Ascending aorta (tissue), 2 donors: ENCODE measurements at regions not wholly inside any gene's neighbourhood (a gene's known extent, or its start where the extent isn't known, plus 50 kb on each side); places are given as distances from the start of the nearest gene placed in this dataset.
"Not testable (repeated sequence)": the region's sequence is repeated elsewhere in the genome, so short reads cannot be mapped to it uniquely, and the experiment has no call there.

Experiments
- DNase-seq, 2 donors: peaks; one replicate each; pipeline ENCODE4 v3.0.0-alpha.2; 2019; ENCODE audit warnings: low spot score in 2 of 2
- H3K27ac ChIP-seq, 2 donors: fragments of 200-600 bp; sonication (generic); one replicate each; pipeline ENCODE4 v1.5.1; 2016 to 2017; ENCODE audit warnings: mild to moderate bottlenecking in 1 of 2
- H3K27me3 ChIP-seq: fragments of 200-600 bp; sonication (generic); one replicate; pipeline ENCODE4 v1.5.1; 2017
- H3K36me3 ChIP-seq, 2 donors: fragments of 200-600 bp; sonication (generic); one replicate each; pipeline ENCODE4 v1.5.1; 2016
- H3K4me1 ChIP-seq, 2 donors: fragments of 200-600 bp; sonication (generic); one replicate each; pipeline ENCODE4 v1.5.1; 2016 to 2017; ENCODE audit warnings: mild to moderate bottlenecking in 1 of 2
- H3K4me3 ChIP-seq, 2 donors: fragments of 200-600 bp; sonication (generic); one replicate each; pipeline ENCODE4 v1.5.1; 2016 to 2017; ENCODE audit warnings: mild to moderate bottlenecking in 1 of 2
- H3K9me3 ChIP-seq, 2 donors: fragments of 200-600 bp; sonication (generic); one replicate each; pipeline ENCODE4 v1.5.1; 2016
- intact Hi-C: fragments of 100-400 bp; cut with DNase I; formaldehyde crosslinking; loops from one replicate; pipeline ENCODE4 v1.15.1; 2023
- TF ChIP-seq, protein P1 (sequence below), 3 experiments: fragments of 200-600 bp in 2 of 3; fragments of 450-650 bp in 1 of 3; sonication (generic) in 2 of 3; IDR thresholded peaks; one replicate each; pipeline ENCODE4 v1.5.1; 2016 to 2019; ENCODE audit warnings: antibody characterized with exemption in 3 of 3, mild to moderate bottlenecking in 1 of 3, moderate library complexity in 1 of 3

- DNase-seq, result no peak
- intact Hi-C loops, result no loop called here
- Histone ChIP-seq H3K4me1 (no peaks in the 10 kb centered on the region), H3K36me3 (no peaks in the 10 kb centered on the region), H3K27ac (no peak overlapping the region), H3K27me3 (no peaks in the 10 kb centered on the region), H3K9me3 (peaks cover 0 to 3% of the 10 kb centered on the region in 2 donors), H3K4me3 (no peak overlapping the region)
- TF ChIP-seq, protein P1, sequence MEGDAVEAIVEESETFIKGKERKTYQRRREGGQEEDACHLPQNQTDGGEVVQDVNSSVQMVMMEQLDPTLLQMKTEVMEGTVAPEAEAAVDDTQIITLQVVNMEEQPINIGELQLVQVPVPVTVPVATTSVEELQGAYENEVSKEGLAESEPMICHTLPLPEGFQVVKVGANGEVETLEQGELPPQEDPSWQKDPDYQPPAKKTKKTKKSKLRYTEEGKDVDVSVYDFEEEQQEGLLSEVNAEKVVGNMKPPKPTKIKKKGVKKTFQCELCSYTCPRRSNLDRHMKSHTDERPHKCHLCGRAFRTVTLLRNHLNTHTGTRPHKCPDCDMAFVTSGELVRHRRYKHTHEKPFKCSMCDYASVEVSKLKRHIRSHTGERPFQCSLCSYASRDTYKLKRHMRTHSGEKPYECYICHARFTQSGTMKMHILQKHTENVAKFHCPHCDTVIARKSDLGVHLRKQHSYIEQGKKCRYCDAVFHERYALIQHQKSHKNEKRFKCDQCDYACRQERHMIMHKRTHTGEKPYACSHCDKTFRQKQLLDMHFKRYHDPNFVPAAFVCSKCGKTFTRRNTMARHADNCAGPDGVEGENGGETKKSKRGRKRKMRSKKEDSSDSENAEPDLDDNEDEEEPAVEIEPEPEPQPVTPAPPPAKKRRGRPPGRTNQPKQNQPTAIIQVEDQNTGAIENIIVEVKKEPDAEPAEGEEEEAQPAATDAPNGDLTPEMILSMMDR (IDR thresholded peaks at IDR 0.05), result no peak
Observed at GRCh38 chr1:232715154-232715553, 85.2 kb upstream of the SIPA1L2 start.

DNA sequence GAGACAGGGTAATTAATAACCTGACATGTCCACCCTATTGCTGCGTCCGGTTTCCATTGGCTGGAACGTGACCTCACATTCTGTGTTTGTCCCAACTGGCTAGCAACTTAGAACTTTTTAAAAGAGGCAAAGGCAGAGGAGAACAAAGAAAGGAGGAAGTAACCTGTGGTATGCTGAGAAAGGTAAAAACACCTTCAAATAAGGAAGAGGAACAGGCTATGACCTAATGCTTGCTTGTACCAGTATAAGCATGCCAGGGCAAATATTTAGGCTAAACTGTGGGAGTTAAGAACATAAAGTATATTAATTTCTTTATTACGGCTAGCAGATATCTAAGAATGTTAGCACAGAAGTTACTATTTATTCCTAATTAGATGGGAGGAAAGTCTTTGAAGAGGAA is 87.3 kb upstream of the MAP10 start:
- H3K27ac ChIP-seq, H3K4me3 ChIP-seq, H3K27me3 ChIP-seq, H3K36me3 ChIP-seq, DNase-seq, H3K4me1 ChIP-seq, H3K9me3 ChIP-seq, intact Hi-C loops: not testable (repeated sequence)

DNA sequence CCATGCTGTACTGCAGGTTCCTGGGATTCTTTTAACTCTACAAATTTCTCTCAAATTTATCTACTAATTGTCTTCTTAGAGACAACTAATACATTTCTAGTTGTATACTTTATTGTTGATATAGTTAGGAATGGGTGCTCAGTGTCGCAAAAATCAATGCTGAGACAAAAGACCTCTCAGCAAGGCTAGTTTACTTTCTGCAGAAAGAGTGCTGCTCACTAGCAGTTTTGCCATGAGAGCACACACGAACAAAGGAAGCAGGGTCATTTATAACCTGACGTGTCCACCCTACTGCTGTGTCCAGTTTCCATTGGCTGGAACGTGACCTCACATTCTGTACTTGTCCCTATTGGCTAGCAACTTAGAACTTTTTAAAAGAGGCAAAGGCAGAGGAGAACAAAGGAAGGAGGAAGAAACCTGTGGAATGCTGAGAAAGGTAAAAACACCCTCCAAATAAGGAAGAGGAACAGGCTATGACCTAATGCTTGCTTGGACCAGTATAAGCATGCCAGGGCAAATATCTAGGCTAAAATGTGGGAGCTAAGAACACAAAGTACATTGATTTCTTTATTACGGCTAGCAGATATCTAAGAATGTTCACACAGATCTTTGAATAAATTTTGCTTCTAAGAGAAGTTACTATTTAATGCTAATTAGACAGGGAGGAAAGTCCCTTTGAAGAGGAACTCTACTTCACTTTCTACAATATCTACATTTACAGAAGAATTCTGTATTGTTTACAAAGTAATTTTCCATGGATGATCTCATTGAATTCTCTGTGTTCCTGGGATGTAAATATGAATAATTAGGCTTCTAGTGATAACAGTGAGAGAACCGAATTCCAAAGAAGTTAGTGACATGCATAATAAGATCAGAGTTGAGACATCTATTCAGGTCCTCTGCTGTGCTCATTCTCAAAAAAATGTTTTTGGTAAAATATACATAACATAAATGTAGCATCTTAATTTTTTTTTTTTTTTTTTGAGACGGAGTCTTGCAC is 86.0 kb upstream of the MAP10 start:
- Histone ChIP-seq H3K4me1 (no peaks in the 10 kb centered on the region), H3K36me3 (no peaks in the 10 kb centered on the region), H3K27ac (no peak overlapping the region), H3K9me3 (no peaks in the 10 kb centered on the region), H3K4me3 (no peak overlapping the region), H3K27me3 (no peaks in the 10 kb centered on the region)
- no peak for DNase-seq
- intact Hi-C loops, result no loop called here
- TF ChIP-seq, protein P1 (IDR thresholded peaks at IDR 0.05), result no peak

DNA sequence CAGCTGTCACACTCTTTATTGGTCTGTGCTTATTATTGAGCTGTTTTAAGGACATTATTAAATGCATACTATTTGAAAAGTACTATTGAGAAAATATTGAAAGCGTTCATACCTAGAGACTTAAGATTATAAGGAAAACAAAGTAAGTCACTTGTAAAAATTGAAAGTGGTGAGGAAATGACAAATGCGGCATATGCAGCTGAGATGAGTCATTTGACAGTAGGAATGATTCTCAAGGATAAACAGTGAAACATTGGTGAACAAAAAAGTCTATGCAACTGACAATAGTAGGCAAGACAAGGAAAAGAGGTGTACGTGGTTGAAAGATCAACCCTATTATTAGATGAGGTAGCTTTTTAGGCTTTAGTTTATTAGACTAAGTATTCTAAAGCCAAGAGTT is 82.6 kb upstream of the MAP10 start:
- intact Hi-C loops, result no loop called here
- no peak overlapping the region for H3K4me3 ChIP-seq
- no peaks in the 10 kb centered on the region for H3K36me3 ChIP-seq
- no peak for DNase-seq
- H3K27me3 ChIP-seq, result no peaks in the 10 kb centered on the region
- H3K9me3 ChIP-seq, result no peaks in the 10 kb centered on the region
- no peaks in the 10 kb centered on the region for H3K4me1 ChIP-seq
- TF ChIP-seq, protein P1 (IDR thresholded peaks at IDR 0.05), result no peak
- no peak overlapping the region for H3K27ac ChIP-seq

DNA sequence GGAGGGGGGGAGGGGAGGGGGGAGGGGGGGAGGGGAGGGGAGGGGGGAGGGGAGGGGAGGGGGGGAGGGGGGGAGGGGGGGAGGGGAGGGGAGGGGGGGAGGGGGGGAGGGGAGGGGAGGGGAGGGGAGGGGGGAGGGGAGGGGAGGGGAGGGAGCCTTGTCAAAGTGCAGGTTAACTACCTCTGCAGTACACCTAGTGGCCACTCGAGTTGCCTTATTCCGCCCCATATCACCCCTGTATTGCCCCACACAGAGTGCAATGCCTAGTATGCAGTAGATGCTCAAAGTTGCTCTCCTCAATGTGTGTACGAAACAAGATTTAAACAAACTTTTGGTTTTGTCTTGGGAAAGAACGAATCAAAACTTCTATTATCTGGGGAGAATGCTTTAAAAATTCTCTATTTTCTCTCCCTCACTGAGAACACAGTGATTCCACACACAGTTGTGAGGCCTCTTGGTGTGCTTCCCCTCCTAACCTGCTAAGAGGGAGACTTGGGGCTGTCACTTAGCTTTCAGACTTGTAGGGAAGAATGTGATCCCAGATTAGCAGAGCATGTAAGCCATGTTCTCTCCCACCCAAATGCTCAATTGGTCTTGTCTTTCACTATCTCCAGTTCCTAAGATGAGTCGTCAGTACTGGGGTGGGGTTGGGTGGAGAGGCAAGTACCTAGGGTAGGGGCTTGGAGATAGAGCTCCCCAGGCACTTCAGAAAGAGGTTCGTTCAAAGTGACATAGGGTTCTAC is 79.7 kb upstream of the MAP10 start:
- Histone ChIP-seq H3K9me3 (no peaks in the 10 kb centered on the region), H3K27ac (no peak overlapping the region), H3K27me3 (no peaks in the 10 kb centered on the region), H3K36me3 (no peaks in the 10 kb centered on the region), H3K4me3 (no peak overlapping the region), H3K4me1 (no peaks in the 10 kb centered on the region)
- DNase-seq, result no peak
- intact Hi-C loops, result no loop called here
- TF ChIP-seq, protein P1 (IDR thresholded peaks at IDR 0.05), result no peak
